Epithelial cell of esophagus (primary cell): ENCODE measurements at regions not wholly inside any gene's neighbourhood (a gene's known extent, or its start where the extent isn't known, plus 50 kb on each side); places are given as distances from the start of the nearest gene placed in this dataset.

Source experiments
- DNase-seq: peaks from one replicate; pipeline ENCODE4 v3.0.0; 2010; ENCODE audit warnings: low read depth
- H3K4me3 ChIP-seq: 2 replicates; pipeline ENCODE4 v1.5.1; 2011; ENCODE audit warnings: mild to moderate bottlenecking, low read length, control low read depth
- CTCF ChIP-seq: IDR thresholded peaks from 2 replicates; pipeline ENCODE4 v1.5.1; 2011; ENCODE audit warnings: low read depth, mild to moderate bottlenecking, low read length, control low read depth, inconsistent platforms; ENCODE audit not compliant: insufficient read depth; ENCODE audit errors: missing control alignments

GRCh38 chr1:98211271-98211845 lies 290.5 kb upstream of the DPYD start:
- DNase-seq = no peak
- no peak overlapping the region for H3K4me3 ChIP-seq
- no peak for TF ChIP-seq CTCF

- TF ChIP-seq CTCF = no peak
- no peak overlapping the region for H3K4me3 ChIP-seq
- DNase-seq = no peak
Measured at GRCh38 chr1:98210563-98210962, 289.7 kb upstream of the DPYD start.

- no peak for TF ChIP-seq CTCF
- no peak for DNase-seq
- no peak overlapping the region for H3K4me3 ChIP-seq
Measured at GRCh38 chr1:98210064-98210463, 289.2 kb upstream of the DPYD start.

- DNase-seq = peak; percentile 32
- no peak overlapping the region for H3K4me3 ChIP-seq
- no peak for TF ChIP-seq CTCF
Measured at GRCh38 chr1:98205291-98206017, 284.6 kb upstream of the DPYD start.

DNA sequence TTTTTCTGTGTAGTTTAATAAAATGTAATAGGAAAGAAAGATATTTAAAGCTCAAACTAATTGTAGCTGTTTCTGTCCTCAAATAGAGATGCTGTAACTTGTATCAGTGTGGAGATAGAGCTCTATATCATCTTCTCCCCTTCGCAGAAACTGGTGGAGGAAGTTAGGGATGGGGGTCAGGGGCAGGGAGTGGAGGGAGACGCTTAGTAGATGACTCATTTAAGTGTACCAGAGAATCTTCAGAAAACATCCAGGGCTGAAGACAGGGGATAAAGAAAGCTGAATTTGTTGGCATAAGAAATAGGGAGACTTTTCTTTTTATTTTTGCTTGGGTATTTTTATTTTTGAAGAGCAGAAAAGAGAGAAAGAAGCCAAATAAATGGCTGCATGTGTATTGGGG lies 282.6 kb upstream of the DPYD start:
- H3K4me3 ChIP-seq = no peak overlapping the region
- no peak for TF ChIP-seq CTCF
- DNase-seq = no peak

DNA sequence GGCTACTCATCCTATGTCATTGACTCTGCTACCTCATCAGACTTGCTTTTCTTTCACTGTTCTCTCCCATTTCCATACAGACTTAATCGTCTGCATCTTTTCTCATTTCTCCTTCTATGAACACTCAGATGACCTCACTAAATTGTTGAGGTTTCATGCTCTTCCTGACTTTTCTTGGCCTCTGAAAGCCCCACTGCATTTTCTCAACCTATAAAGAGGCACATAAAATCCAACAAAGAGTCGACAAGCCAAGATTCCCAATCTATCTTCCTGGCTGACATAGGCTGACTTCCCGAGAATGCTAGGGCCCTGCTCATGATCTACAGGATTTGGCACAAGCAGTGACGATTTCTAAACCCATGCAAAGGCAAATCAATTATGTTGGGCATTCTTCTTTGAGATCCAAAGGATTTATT lies 280.8 kb upstream of the DPYD start:
- no peak overlapping the region for H3K4me3 ChIP-seq
- no peak for DNase-seq
- no peak for TF ChIP-seq CTCF

- no peak for DNase-seq
- no peak for TF ChIP-seq CTCF
- H3K4me3 ChIP-seq = no peak overlapping the region
Measured at GRCh38 chr1:98197356-98197755, 276.5 kb upstream of the DPYD start.
